ENCODE measurements at regions not wholly inside any gene's neighbourhood (a gene's known extent, or its start where the extent isn't known, plus 50 kb on each side); places are given as distances from the start of the nearest gene placed in this dataset.
"Not testable (repeated sequence)": the region's sequence is repeated elsewhere in the genome, so short reads cannot be mapped to it uniquely, and the experiment has no call there.

DNA sequence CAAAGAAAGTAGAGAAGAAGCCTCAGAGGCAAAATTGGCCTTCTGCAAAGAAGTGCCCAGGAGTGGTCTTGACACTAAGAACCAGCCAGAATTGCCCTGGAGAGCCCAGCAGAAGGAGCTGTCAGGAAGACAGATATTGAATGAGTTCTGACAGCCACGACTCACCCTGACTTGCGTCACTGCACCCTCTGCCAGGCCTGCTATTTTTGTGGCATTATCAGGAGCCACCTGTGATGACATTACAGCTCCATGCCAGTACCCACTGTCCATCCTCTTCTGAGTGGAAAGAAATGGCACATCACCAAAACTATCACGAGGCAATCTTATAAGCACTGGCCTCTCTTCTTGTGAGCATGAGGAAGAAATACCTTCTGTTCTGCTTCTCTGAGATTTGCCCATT is 67.7 kb downstream of the SMIM20 start:
- Mint-ChIP-seq H3K9me3 (no peaks in the 10 kb centered on the region), H3K4me1 (ENCODE audit: low read depth) (no peaks in the 10 kb centered on the region), H3K27me3 (ENCODE audit: insufficient read depth) (peaks cover 2% of the 10 kb centered on the region), H3K27ac (no peak overlapping the region), H3K4me3 (no peak overlapping the region), H3K36me3 (ENCODE audit: low read depth) (no peaks in the 10 kb centered on the region)
- DNase-seq (ENCODE audit: low spot score) = no peak
- intact Hi-C loops (cut with micrococcal nuclease) = no loop called here

DNA sequence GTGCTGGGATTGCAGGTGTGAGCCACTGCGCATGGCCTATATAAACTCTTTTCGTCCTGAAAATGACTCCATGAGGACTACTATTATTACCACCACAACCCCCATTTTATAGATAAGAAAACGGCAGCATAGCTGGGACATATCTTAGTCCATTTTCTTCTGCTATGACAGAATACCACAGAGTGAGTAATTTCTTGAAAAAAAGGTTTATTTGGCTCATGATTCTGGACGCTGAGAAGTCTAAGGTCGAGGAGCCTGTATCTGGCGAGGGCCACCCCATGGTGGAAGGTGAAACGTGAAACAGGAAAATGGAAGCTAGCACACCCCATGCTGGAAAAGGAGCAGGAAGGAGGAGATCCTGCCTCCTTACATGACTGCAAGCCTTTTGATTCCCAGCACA is 68.9 kb downstream of the SMIM20 start:
- peaks cover 2% of the 10 kb centered on the region for H3K27me3 Mint-ChIP-seq (ENCODE audit: insufficient read depth)
- H3K4me1 Mint-ChIP-seq (ENCODE audit: low read depth) = peaks cover 4% of the 10 kb centered on the region
- H3K4me3 Mint-ChIP-seq = no peak overlapping the region
- H3K9me3 Mint-ChIP-seq = no peaks in the 10 kb centered on the region
- no peak overlapping the region for H3K27ac Mint-ChIP-seq
- intact Hi-C loops (cut with micrococcal nuclease) = no loop called here
- H3K36me3 Mint-ChIP-seq (ENCODE audit: low read depth) = no peaks in the 10 kb centered on the region
- no peak for DNase-seq (ENCODE audit: low spot score)

DNA sequence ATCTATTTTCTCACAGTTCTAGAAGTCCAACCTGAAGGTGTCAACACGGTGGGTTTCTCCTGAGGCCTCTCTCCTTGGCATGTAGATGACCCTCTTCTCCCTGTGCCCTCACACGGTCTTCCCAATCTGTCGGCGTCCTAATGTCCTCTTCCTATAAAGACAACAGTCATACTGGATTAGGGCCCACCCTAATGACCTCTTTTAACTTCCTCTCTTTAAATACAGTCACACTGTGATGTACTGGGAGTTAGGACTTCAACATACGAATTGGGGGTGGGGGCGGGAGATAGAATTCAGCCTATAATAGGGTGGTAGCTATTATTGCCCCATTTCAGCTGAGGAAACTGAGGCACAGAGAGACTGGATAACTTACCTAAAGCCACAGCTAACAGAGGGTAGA is 70.2 kb downstream of the SMIM20 start:
- H3K36me3 Mint-ChIP-seq (ENCODE audit: low read depth) = no peaks in the 10 kb centered on the region
- peaks cover 4% of the 10 kb centered on the region for H3K27me3 Mint-ChIP-seq (ENCODE audit: insufficient read depth)
- no peak overlapping the region for H3K27ac Mint-ChIP-seq
- H3K4me3 Mint-ChIP-seq = no peak overlapping the region
- DNase-seq (ENCODE audit: low spot score) = no peak
- intact Hi-C loops (cut with micrococcal nuclease) = no loop called here
- peaks cover 8% of the 10 kb centered on the region for H3K4me1 Mint-ChIP-seq (ENCODE audit: low read depth)
- H3K9me3 Mint-ChIP-seq = no peaks in the 10 kb centered on the region

DNA sequence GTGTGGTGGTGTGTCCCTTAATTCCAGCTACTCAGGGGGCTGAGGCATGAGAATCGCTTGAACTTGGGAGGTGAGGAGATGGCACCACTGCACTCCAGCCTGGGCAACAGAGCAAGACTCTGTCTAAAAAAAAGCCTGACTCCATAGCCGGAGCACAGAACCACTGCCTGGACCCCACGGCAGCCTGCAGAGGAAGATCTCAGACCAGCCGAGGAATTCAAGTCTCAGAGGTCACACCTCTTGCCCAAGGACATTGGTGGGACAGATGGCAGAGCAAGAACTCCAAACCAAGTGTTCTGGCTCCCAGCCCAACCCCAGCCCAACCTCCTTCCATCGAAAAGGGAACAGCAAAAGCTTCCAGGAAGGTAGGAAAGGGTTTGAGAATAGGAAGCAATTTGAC is 70.8 kb downstream of the SMIM20 start:
- no peak for DNase-seq (ENCODE audit: low spot score)
- intact Hi-C loops (cut with micrococcal nuclease) = loop anchor here (5.0 kb wide), 2 partner anchors 158 to 1028 kb away; no protein-coding TSS in a partner anchor
- Mint-ChIP-seq H3K27me3 (ENCODE audit: insufficient read depth) (peaks cover 4% of the 10 kb centered on the region), H3K27ac (no peak overlapping the region), H3K4me3 (no peak overlapping the region), H3K36me3 (ENCODE audit: low read depth) (no peaks in the 10 kb centered on the region), H3K9me3 (no peaks in the 10 kb centered on the region), H3K4me1 (ENCODE audit: low read depth) (peaks cover 8% of the 10 kb centered on the region)

DNA sequence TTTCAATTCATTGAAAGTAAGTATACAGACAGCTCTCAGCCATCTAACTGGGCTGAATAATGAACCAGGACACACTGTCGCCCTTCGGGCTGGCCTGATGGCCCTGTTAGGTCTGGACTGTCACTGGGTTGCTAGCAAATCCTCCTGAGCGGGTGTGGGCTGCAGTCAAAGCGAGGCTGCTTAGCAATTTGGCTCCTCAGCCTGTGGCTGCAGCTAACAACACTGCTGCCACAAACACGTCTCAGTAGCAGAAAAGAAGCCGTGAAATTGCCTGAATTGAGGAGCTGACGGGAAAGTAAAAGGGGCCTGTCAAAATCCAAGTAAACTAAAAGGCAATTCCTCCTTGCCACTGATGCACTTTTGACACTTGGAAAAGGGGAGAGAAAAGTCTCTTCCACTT is 72.8 kb downstream of the SMIM20 start:
- Mint-ChIP-seq H3K4me1 (ENCODE audit: low read depth) (peaks cover 8% of the 10 kb centered on the region), H3K4me3 (no peak overlapping the region), H3K9me3 (no peaks in the 10 kb centered on the region), H3K27me3 (ENCODE audit: insufficient read depth) (peaks cover 2% of the 10 kb centered on the region), H3K27ac (no peak overlapping the region), H3K36me3 (ENCODE audit: low read depth) (no peaks in the 10 kb centered on the region)
- no peak for DNase-seq (ENCODE audit: low spot score)
- intact Hi-C loops (cut with micrococcal nuclease) = loop anchor here (5.0 kb wide), 2 partner anchors 155 to 1025 kb away; no protein-coding TSS in a partner anchor

DNA sequence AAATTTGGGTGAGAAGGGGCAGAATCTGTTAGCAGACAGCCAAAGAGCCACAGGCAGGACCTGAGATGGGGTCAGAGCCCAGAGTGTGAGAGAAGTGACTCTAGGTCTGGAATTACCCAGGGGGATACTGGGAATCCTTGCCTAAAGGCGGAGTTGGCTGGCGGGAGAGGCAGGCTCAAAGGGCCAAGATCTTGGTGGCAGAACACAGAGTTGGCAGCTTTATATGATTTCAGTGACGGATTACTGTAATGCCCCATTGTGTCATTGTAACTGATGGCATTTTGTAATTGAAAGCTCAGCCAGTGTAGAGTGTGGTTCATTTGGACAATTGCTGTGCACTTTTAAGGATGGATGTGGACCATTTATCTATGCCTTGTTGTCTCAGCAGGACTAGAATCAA is 77.3 kb downstream of the SMIM20 start:
- H3K4me3 Mint-ChIP-seq = no peak overlapping the region
- H3K9me3 Mint-ChIP-seq = no peaks in the 10 kb centered on the region
- H3K4me1 Mint-ChIP-seq (ENCODE audit: low read depth) = peaks cover 21% of the 10 kb centered on the region
- H3K27me3 Mint-ChIP-seq (ENCODE audit: insufficient read depth) = peaks cover 2% of the 10 kb centered on the region
- no peak overlapping the region for H3K27ac Mint-ChIP-seq
- DNase-seq (ENCODE audit: low spot score) = no peak
- intact Hi-C loops (cut with micrococcal nuclease) = no loop called here
- H3K36me3 Mint-ChIP-seq (ENCODE audit: low read depth) = no peaks in the 10 kb centered on the region

DNA sequence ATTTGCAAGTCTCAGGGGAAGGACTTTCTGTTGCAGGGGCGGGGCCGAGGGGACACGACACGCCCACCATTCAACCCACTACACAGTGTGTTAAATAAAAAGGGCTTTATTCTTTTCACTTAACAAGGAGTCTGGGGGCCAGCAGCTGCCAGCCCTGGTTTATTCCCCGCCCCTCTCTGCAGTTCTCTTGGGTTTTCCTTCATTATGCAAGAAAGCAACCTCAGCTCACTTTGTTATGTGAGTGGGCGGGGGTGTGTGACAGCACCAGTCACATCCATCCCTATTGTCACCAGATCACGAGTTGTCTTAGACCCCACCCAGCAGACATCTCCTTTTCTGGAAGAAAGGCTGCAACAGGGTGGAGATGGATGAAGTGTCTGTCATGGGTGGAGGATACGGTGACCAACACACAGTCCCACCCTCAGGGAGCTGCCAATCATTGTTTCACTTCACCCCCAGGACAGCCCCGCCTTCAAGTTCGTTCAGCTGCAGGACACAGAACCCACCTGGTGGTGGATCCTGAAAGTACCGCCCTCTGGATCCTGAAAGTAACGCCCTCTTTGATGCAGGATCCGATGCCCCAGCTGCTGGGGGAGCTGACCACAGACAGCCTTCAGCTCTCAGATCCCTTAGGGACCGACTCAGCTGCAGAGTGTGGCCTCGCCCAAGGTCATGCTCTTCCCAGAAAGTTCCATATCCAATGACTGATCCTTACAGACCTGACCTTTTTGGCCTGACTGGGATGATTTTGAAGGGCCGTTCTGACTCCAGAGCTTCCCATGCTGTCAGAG is 79.6 kb downstream of the SMIM20 start:
- intact Hi-C loops (cut with micrococcal nuclease) = loop anchor here (2.0 kb wide), 1 partner anchor 27 kb away; no protein-coding TSS in a partner anchor

DNA sequence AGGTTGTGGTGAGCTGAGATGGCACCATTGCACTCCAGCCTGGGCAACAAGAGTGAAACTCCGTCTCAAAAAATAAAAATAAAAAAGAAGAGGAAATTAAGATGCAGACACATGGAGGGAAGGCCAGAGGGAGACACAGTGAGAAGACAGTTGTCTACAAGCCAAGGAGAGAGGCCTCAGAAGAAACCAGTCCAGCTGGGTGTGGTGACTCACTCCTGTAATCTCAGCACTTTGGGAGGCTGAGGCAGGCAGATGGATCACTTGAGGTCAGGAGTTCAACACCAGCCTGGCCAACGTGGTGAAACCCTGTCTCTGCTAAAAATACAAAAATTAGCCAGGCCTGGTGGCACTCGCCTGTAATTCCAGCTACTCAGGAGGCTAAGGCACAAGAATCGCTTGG is 80.6 kb downstream of the SMIM20 start:
- H3K4me3 Mint-ChIP-seq; H3K9me3 Mint-ChIP-seq; H3K27me3 Mint-ChIP-seq (ENCODE audit: insufficient read depth); intact Hi-C loops (cut with micrococcal nuclease); DNase-seq (ENCODE audit: low spot score); H3K36me3 Mint-ChIP-seq (ENCODE audit: low read depth); H3K27ac Mint-ChIP-seq: not testable (repeated sequence)
- H3K4me1 Mint-ChIP-seq (ENCODE audit: low read depth) = peaks cover 13% of the 10 kb centered on the region

More for the DNA sequence above, 79.6 kb downstream of the SMIM20 start:
- no peak overlapping the region for H3K4me3 Mint-ChIP-seq
- peaks cover 13% of the 10 kb centered on the region for H3K4me1 Mint-ChIP-seq (ENCODE audit: low read depth)
- H3K27ac Mint-ChIP-seq = no peak overlapping the region
- H3K9me3 Mint-ChIP-seq = no peaks in the 10 kb centered on the region
- H3K27me3 Mint-ChIP-seq (ENCODE audit: insufficient read depth) = peaks cover 2% of the 10 kb centered on the region
- DNase-seq (ENCODE audit: low spot score) = no peak
- no peaks in the 10 kb centered on the region for H3K36me3 Mint-ChIP-seq (ENCODE audit: low read depth)

DNA sequence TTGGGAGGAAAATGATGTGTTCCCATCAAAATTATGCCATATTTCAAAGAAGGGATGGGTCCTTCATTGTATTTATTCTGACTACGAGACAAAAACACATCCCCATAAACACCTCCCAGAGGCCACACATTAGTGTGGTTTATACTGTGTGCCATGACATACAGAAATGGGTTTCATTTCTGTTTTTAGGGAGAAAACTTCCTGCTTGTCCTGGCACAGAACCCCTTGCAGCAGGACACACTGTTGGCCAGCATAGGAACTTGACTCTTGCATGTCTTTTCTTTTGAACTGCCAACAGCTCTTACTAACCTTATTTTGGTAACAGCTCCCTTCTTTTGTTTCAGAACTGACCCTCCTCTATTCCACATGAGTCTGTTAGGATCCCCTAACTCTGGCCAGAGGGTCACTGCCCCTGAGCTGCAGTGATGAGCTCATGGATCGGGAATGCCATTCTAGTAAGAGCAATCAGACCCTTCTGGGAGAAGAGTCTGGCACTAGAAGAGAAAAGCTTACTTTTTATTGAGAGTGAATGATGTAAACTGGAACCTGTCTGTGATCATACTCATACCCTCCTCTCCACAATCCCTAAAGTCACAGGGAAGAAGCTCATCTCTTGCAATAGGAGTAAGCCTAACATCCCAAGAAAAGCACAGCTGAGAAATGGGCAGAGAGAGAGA is 86.4 kb downstream of the SMIM20 start:
- Mint-ChIP-seq H3K4me1 (ENCODE audit: low read depth) (no peaks in the 10 kb centered on the region), H3K27ac (no peak overlapping the region), H3K4me3 (no peak overlapping the region), H3K9me3 (no peaks in the 10 kb centered on the region), H3K36me3 (ENCODE audit: low read depth) (no peaks in the 10 kb centered on the region), H3K27me3 (ENCODE audit: insufficient read depth) (peaks cover 5% of the 10 kb centered on the region)
- intact Hi-C loops (cut with micrococcal nuclease) = no loop called here
- no peak for DNase-seq (ENCODE audit: low spot score)

DNA sequence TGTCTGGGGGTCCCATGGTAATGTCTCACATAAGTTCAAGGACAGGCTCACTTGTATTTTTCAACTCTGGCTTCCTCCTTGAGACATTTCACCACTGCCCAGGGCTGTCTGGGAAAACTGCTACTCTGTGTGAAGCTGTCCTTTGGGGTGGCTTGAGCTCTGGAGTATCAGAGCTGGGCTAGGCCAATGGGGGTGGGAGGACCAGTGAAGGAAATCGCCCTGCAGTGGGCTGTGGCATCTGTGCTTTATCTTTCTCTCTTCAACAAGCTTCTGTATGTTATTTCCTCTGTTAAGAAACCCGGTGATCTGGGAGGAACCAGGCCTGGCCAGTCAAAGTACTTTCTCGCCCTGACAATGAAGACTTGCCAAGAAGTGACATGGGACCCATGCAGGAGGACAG is 87.4 kb downstream of the SMIM20 start:
- intact Hi-C loops (cut with micrococcal nuclease) = no loop called here
- no peak for DNase-seq (ENCODE audit: low spot score)

DNA sequence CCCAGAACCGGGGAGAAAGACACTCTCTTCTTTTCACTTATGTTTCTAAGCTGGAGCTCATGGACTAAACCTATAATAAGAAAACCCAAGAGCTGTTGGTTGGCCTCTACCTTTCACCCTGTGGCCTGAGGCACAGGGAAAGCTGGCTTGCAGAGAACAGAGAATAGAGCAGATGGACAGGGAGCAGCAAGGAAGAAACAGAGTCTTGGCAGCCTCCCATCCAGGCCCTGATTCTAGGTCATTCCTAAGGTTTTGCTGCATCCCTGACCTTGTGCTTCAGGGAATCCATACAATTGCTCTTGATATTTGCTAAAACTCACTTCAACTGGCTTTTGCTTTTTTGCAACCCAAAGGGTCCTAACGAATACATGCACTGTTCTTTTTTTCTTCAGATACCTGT is 87.8 kb downstream of the SMIM20 start:
- Mint-ChIP-seq H3K36me3 (ENCODE audit: low read depth) (no peaks in the 10 kb centered on the region), H3K27me3 (ENCODE audit: insufficient read depth) (peaks cover 6% of the 10 kb centered on the region)
- intact Hi-C loops (cut with micrococcal nuclease) = no loop called here

More for the DNA sequence above, 87.4 kb downstream of the SMIM20 start:
- no peak overlapping the region for H3K4me3 Mint-ChIP-seq
- H3K27ac Mint-ChIP-seq = no peak overlapping the region
- no peaks in the 10 kb centered on the region for H3K9me3 Mint-ChIP-seq
- H3K4me1 Mint-ChIP-seq (ENCODE audit: low read depth) = no peaks in the 10 kb centered on the region
- H3K36me3 Mint-ChIP-seq (ENCODE audit: low read depth) = no peaks in the 10 kb centered on the region
- peaks cover 5% of the 10 kb centered on the region for H3K27me3 Mint-ChIP-seq (ENCODE audit: insufficient read depth)

DNA sequence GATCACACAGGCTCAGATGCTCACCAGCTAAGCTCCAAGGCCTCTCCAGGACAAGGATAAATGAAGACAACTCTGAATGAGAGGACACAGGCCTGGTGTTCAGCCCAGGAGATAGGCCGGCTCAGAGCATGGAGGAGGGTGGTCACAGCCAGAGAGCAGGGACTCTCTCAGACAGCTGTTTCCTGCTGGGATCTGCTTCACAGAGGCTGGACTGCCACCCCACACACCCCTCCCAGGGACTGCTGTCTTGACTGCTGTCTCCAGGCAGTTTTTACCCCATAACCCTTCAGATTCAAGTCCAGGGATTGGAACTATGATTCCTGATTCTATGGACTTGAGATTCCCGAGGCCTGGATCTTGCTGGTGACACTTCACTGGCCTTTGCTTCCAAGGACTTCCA is 89.0 kb downstream of the SMIM20 start:
- H3K27ac Mint-ChIP-seq = no peak overlapping the region
- no peaks in the 10 kb centered on the region for H3K4me1 Mint-ChIP-seq (ENCODE audit: low read depth)
- peaks cover 7% of the 10 kb centered on the region for H3K27me3 Mint-ChIP-seq (ENCODE audit: insufficient read depth)

More for the DNA sequence above, 87.8 kb downstream of the SMIM20 start:
- no peak overlapping the region for H3K27ac Mint-ChIP-seq
- H3K4me1 Mint-ChIP-seq (ENCODE audit: low read depth) = no peaks in the 10 kb centered on the region
- H3K4me3 Mint-ChIP-seq = no peak overlapping the region
- no peaks in the 10 kb centered on the region for H3K9me3 Mint-ChIP-seq
- no peak for DNase-seq (ENCODE audit: low spot score)

DNA sequence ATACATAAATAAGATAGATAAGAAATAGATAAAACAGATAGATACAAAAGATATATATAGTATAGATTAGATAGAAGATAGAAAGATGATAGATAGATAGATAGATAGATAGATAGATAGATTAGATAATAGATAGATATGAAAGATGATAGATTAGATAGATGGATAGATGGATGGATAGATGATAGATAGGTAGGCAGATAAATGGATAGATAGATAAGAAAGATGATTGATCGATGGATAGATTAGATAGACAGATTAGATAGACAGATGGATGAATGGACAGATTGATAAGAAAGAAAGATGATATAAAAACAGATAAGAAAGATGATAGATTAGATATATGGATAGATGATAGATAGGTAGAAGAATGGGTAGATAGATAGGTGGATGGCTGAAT is 90.3 kb downstream of the SMIM20 start:
- DNase-seq (ENCODE audit: low spot score) = no peak
- Mint-ChIP-seq H3K27ac (no peak overlapping the region), H3K4me1 (ENCODE audit: low read depth) (no peaks in the 10 kb centered on the region), H3K4me3 (no peak overlapping the region), H3K9me3 (peaks cover 4% of the 10 kb centered on the region), H3K36me3 (ENCODE audit: low read depth) (no peaks in the 10 kb centered on the region), H3K27me3 (ENCODE audit: insufficient read depth) (peaks cover 7% of the 10 kb centered on the region)
- intact Hi-C loops (cut with micrococcal nuclease) = no loop called here

More for the DNA sequence above, 89.0 kb downstream of the SMIM20 start:
- Mint-ChIP-seq H3K36me3 (ENCODE audit: low read depth) (no peaks in the 10 kb centered on the region), H3K9me3 (no peaks in the 10 kb centered on the region), H3K4me3 (no peak overlapping the region)
- no peak for DNase-seq (ENCODE audit: low spot score)
- intact Hi-C loops (cut with micrococcal nuclease) = no loop called here
